Stomach (tissue), 4 donors: ENCODE measurements at regions not wholly inside any gene's neighbourhood (a gene's known extent, or its start where the extent isn't known, plus 50 kb on each side); places are given as distances from the start of the nearest gene placed in this dataset.

ENCODE experiments used
- EP300 ChIP-seq: sonication (generic); formaldehyde crosslinking; IDR thresholded peaks from one replicate; pipeline ENCODE4 v1.6.1; 2017; ENCODE audit warnings: antibody characterized with exemption
- POLR2A ChIP-seq, 4 donors: fragments of 450-650 bp; IDR thresholded peaks; one replicate each; pipeline ENCODE4 v1.6.1; 2016; ENCODE audit warnings: antibody characterized with exemption in 4 of 4, control low read depth in 2 of 4, mild to moderate bottlenecking in 1 of 4, moderate library complexity in 1 of 4
- POLR2AphosphoS5 ChIP-seq, 3 donors: sonication (generic); formaldehyde crosslinking; IDR thresholded peaks; one replicate each; pipeline ENCODE4 v1.6.1; 2016; ENCODE audit warnings: antibody characterized with exemption in 3 of 3
- TF ChIP-seq, protein P1 (sequence below), 7 experiments: fragments of 450-650 bp in 4 of 7; fragments of 200-600 bp in 3 of 7; sonication (generic) in 3 of 7; IDR thresholded peaks; one replicate each; pipeline ENCODE4 v1.5.1; 2016 to 2019; ENCODE audit warnings: antibody characterized with exemption in 7 of 7, control low read depth in 2 of 7, mild to moderate bottlenecking in 1 of 7

DNA sequence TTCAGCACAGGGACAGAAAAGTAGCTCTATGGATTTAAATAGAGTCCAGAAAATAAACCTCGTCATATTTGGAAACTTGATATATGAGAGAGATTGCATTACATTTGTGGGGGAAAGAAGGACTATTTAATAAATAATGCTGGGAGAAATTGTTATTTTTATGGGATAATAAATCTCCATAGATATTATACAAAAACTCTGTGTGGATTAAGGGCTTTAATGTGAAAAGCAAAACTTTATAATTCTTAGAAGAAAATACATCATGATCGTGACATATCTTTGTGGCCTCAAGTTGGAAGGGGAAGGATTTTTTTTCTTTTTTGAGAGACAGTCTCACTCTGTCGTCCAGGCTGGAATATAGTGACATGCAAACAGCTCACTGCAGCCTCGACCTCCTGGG lies 95.0 kb upstream of the LEP start:
- TF ChIP-seq, protein P1, sequence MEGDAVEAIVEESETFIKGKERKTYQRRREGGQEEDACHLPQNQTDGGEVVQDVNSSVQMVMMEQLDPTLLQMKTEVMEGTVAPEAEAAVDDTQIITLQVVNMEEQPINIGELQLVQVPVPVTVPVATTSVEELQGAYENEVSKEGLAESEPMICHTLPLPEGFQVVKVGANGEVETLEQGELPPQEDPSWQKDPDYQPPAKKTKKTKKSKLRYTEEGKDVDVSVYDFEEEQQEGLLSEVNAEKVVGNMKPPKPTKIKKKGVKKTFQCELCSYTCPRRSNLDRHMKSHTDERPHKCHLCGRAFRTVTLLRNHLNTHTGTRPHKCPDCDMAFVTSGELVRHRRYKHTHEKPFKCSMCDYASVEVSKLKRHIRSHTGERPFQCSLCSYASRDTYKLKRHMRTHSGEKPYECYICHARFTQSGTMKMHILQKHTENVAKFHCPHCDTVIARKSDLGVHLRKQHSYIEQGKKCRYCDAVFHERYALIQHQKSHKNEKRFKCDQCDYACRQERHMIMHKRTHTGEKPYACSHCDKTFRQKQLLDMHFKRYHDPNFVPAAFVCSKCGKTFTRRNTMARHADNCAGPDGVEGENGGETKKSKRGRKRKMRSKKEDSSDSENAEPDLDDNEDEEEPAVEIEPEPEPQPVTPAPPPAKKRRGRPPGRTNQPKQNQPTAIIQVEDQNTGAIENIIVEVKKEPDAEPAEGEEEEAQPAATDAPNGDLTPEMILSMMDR (IDR thresholded peaks at IDR 0.05), result no peak
- TF ChIP-seq EP300 (no peak), POLR2AphosphoS5 (IDR thresholded peaks at IDR 0.05) (no peak), POLR2A (IDR thresholded peaks at IDR 0.05) (no peak)
